HCT116 (cell line): ENCODE measurements at regions not wholly inside any gene's neighbourhood (a gene's known extent, or its start where the extent isn't known, plus 50 kb on each side); places are given as distances from the start of the nearest gene placed in this dataset.

Source experiments
- ATAC-seq: fragments of 200-7000 bp; cut with Tn5 transposase; 2 replicates; pipeline ENCODE4 v1.9.1; 2020; ENCODE audit warnings: mild to moderate bottlenecking, moderate library complexity
- BruUV-seq: library from RNA; stranded (reverse); fragments of 400-500 nt; replicated peaks from 2 replicates; lab custom pipeline; 2021; lab: Mats Ljungman, UMichigan
- CTCF ChIA-PET: fragments of 300-600 bp; sonication (Branson Sonifier 250); formaldehyde crosslinking; loops from one replicate; lab custom pipeline; 2021; ENCODE audit warnings: antibody characterized with exemption; lab: Charles Lee
- POLR2A ChIA-PET: fragments of 300-600, 350-600 bp; sonication (Branson Sonifier 250); formaldehyde crosslinking; loops from one replicate; lab custom pipeline; 2021; ENCODE audit warnings: antibody characterized with exemption; lab: Charles Lee
- RAD21 ChIA-PET, 2 experiments: fragments of 300-600 bp; sonication (Branson Sonifier 250); formaldehyde crosslinking; loops; one replicate each; lab custom pipeline; 2023; ENCODE audit warnings: low total read pairs in 2 of 2; ENCODE audit not compliant: uncharacterized antibody in 2 of 2, unreplicated experiment in 2 of 2, low non-redundant PET in 1 of 2; lab: Charles Lee
- DNase-seq: peaks from one replicate; pipeline ENCODE4 v3.0.0-alpha.2; 2010; ENCODE audit warnings: low read depth, low spot score
- H2AFZ ChIP-seq: fragments of 200-600 bp; shearing (Covaris generic), sonication (generic); 2 replicates; pipeline ENCODE4 v1.6.1; 2017; ENCODE audit warnings: low read depth, mixed run types, mixed read lengths, antibody characterized with exemption, low read length; ENCODE audit not compliant: poor library complexity, severe bottlenecking
- H3K27ac ChIP-seq: 2 replicates; pipeline ENCODE4 v1.5.1; 2012; ENCODE audit warnings: low read depth, low read length
- H3K27me3 ChIP-seq: fragments of 200-600 bp; sonication (generic); 2 replicates; pipeline ENCODE4 v1.6.1; 2016; ENCODE audit warnings: mixed run types, low read length, mixed read lengths; ENCODE audit not compliant: insufficient read depth
- H3K36me3 ChIP-seq, 2 experiments: fragments of 200-500 bp in 1 of 2; fragments of 200-600 bp in 1 of 2; sonication (Bioruptor generic) in 1 of 2; sonication (generic) in 1 of 2; 2 replicates each; pipeline versions ENCODE4 v1.5.1 to v1.6.1; 2014 to 2016; ENCODE audit warnings: low read length in 2 of 2, inconsistent platforms in 1 of 2, mixed read lengths in 1 of 2, mixed run types in 1 of 2; ENCODE audit not compliant: insufficient read depth in 2 of 2, control insufficient read depth in 1 of 2
- H3K4me1 ChIP-seq, 2 experiments: fragments of 200-600 bp in 1 of 2; sonication (generic) in 1 of 2; 2 replicates each; pipeline versions ENCODE4 v1.5.1 to v1.6.1; 2012 to 2017; ENCODE audit warnings: low read length in 2 of 2, inconsistent platforms in 1 of 2, mild to moderate bottlenecking in 1 of 2, mixed read lengths in 1 of 2, mixed run types in 1 of 2, moderate library complexity in 1 of 2; ENCODE audit not compliant: insufficient read depth in 2 of 2, control insufficient read depth in 1 of 2
- H3K4me2 ChIP-seq: fragments of 200-600 bp; sonication (generic); 2 replicates; pipeline ENCODE4 v1.6.1; 2017; ENCODE audit warnings: mixed run types, low read length, mixed read lengths
- H3K4me3 ChIP-seq, 2 experiments: fragments of 200-600 bp in 1 of 2; sonication (generic) in 1 of 2; replicated peaks in 1 of 2; 2 replicates each; pipeline ENCODE4 v1.5.1; 2011 to 2016; ENCODE audit warnings: low read length in 2 of 2, control low read depth in 1 of 2, low read depth in 1 of 2, mild to moderate bottlenecking in 1 of 2, mixed read lengths in 1 of 2, mixed run types in 1 of 2
- H3K79me2 ChIP-seq: fragments of 200-600 bp; sonication (generic); 2 replicates; pipeline ENCODE4 v1.6.1; 2017; ENCODE audit warnings: mild to moderate bottlenecking, mixed run types, low read length, moderate library complexity, mixed read lengths; ENCODE audit not compliant: insufficient read depth
- H3K9ac ChIP-seq: fragments of 200-600 bp; sonication (generic); 2 replicates; pipeline ENCODE4 v1.6.1; 2016; ENCODE audit warnings: low read length, mixed read lengths
- H3K9me2 ChIP-seq: fragments of 200-600 bp; sonication (generic), shearing (Covaris generic); 2 replicates; pipeline ENCODE4 v1.6.1; 2017; ENCODE audit warnings: mixed run types, mild to moderate bottlenecking, moderate library complexity; ENCODE audit not compliant: insufficient read depth
- H3K9me3 ChIP-seq, 2 experiments: fragments of 200-500 bp in 1 of 2; fragments of 200-600 bp in 1 of 2; sonication (Bioruptor generic) in 1 of 2; sonication (generic) in 1 of 2; 2 replicates each; pipeline ENCODE4 v1.6.1; 2014 to 2017; ENCODE audit warnings: low read length in 2 of 2, mixed read lengths in 2 of 2, inconsistent platforms in 1 of 2, low read depth in 1 of 2, mild to moderate bottlenecking in 1 of 2, mixed run types in 1 of 2, moderate library complexity in 1 of 2; ENCODE audit not compliant: control insufficient read depth in 1 of 2, insufficient read depth in 1 of 2
- H4K20me1 ChIP-seq: fragments of 200-600 bp; sonication (generic), shearing (Covaris generic); 2 replicates; pipeline ENCODE4 v1.6.1; 2017; ENCODE audit warnings: mixed run types, mild to moderate bottlenecking, moderate library complexity; ENCODE audit not compliant: insufficient read depth
- ATF3 ChIP-seq: IDR thresholded peaks from 2 replicates; pipeline ENCODE4 v1.6.1; 2012
- CBX3 ChIP-seq: IDR thresholded peaks from 2 replicates; pipeline ENCODE4 v1.6.1; 2012; ENCODE audit warnings: low read depth
- CEBPB ChIP-seq: IDR thresholded peaks from 2 replicates; pipeline ENCODE4 v1.6.1; 2012; ENCODE audit warnings: low read depth
- CTCF ChIP-seq, 3 experiments: fragments of 200-600 bp in 1 of 3; sonication (generic) in 1 of 3; IDR thresholded peaks in 2 of 3; conservative IDR thresholded peaks in 1 of 3; 2 replicates each; pipeline ENCODE4 v1.5.1; 2012 to 2017; ENCODE audit warnings: low read depth in 2 of 3, low read length in 2 of 3, antibody characterized with exemption in 1 of 3, borderline replicate concordance in 1 of 3, control low read depth in 1 of 3, mild to moderate bottlenecking in 1 of 3, mixed read lengths in 1 of 3, mixed run types in 1 of 3, moderate library complexity in 1 of 3; ENCODE audit not compliant: insufficient read depth in 1 of 3
- EGR1 ChIP-seq: IDR thresholded peaks from 2 replicates; pipeline ENCODE4 v1.6.1; 2012; ENCODE audit warnings: low read depth
- ELF1 ChIP-seq: IDR thresholded peaks from 2 replicates; pipeline ENCODE4 v1.6.1; 2012; ENCODE audit warnings: low read depth, borderline replicate concordance
- EZH2 ChIP-seq: fragments of 200-600 bp; sonication (generic); IDR thresholded peaks from 2 replicates; pipeline ENCODE4 v1.6.1; 2017; ENCODE audit warnings: antibody characterized with exemption, mixed run types
- EZH2phosphoT487 ChIP-seq: fragments of 200-600 bp; IDR thresholded peaks from 2 replicates; pipeline ENCODE4 v1.6.1; 2018; ENCODE audit warnings: antibody characterized with exemption, borderline replicate concordance
- FOSL1 ChIP-seq: IDR thresholded peaks from 2 replicates; pipeline ENCODE4 v1.6.1; 2012; ENCODE audit warnings: low read depth
- JUND ChIP-seq: IDR thresholded peaks from 2 replicates; pipeline ENCODE4 v1.6.1; 2012
- MAX ChIP-seq: IDR thresholded peaks from 2 replicates; pipeline ENCODE4 v1.6.1; 2012
- POLR2A ChIP-seq: IDR thresholded peaks from 2 replicates; pipeline ENCODE4 v1.7.0; 2011; ENCODE audit warnings: borderline replicate concordance; ENCODE audit not compliant: insufficient read depth, insufficient read length; ENCODE audit errors: extremely low read depth
- POLR2AphosphoS5 ChIP-seq: IDR thresholded peaks from 2 replicates; pipeline ENCODE4 v1.6.1; 2011; ENCODE audit warnings: mild to moderate bottlenecking, low read depth, low read length, moderate library complexity
- RAD21 ChIP-seq: IDR thresholded peaks from 2 replicates; pipeline ENCODE4 v1.6.1; 2012; ENCODE audit warnings: low read depth, mild to moderate bottlenecking
- REST ChIP-seq: IDR thresholded peaks from 2 replicates; pipeline ENCODE4 v1.6.1; 2012; ENCODE audit warnings: low read depth
- SIN3A ChIP-seq: IDR thresholded peaks from 2 replicates; pipeline ENCODE4 v1.6.1; 2012; ENCODE audit warnings: low read depth
- SRF ChIP-seq: IDR thresholded peaks from 2 replicates; pipeline ENCODE4 v1.6.1; 2012; ENCODE audit warnings: low read depth
- TCF7L2 ChIP-seq: IDR thresholded peaks from 2 replicates; pipeline ENCODE4 v1.7.0; 2011; ENCODE audit warnings: borderline replicate concordance, inconsistent platforms; ENCODE audit not compliant: insufficient read depth, insufficient read length; ENCODE audit errors: extremely low read depth
- YY1 ChIP-seq: IDR thresholded peaks from 2 replicates; pipeline ENCODE4 v1.6.1; 2011; ENCODE audit warnings: low read length, low read depth, moderate library complexity, mild to moderate bottlenecking; ENCODE audit not compliant: insufficient replicate concordance; ENCODE audit errors: extremely low read depth
- ZFX ChIP-seq: fragments of 450-650 bp; IDR thresholded peaks from 2 replicates; pipeline ENCODE4 v1.6.1; 2017
- intact Hi-C: fragments of 100-400 bp; cut with micrococcal nuclease; formaldehyde crosslinking; loops from 2 replicates; pipeline ENCODE4 v1.10.0; 2022

- Histone ChIP-seq H3K9me3 (peaks cover 0 to 8% of the 10 kb centered on the region in 2 experiments; a peak in 1 of 4 replicates), H3K4me2 (no peak overlapping the region), H3K9me2 (no peaks in the 10 kb centered on the region), H3K79me2 (no peaks in the 10 kb centered on the region), H3K27me3 (no peaks in the 10 kb centered on the region), H3K4me3 (no peak overlapping the region), H3K36me3 (no peaks in the 10 kb centered on the region), H3K27ac (no peak overlapping the region), H3K9ac (no peak overlapping the region), H4K20me1 (no peaks in the 10 kb centered on the region), H2AFZ (no peak overlapping the region), H3K4me1 (no peaks in the 10 kb centered on the region)
- no TSS peak for BruUV-seq
- TF ChIP-seq EGR1 (no peak), TCF7L2 (no peak), MAX (no peak), YY1 (no peak), POLR2A (no peak), CEBPB (no peak), CTCF (IDR thresholded peaks at IDR 0.05 in 2 of 3, conservative IDR thresholded peaks at IDR 0.05 in 1 of 3; ENCODE audit: borderline replicate concordance in 1 of 3, insufficient read depth in 1 of 3, low read depth in 2 of 3, low read length in 2 of 3) (no peak), EZH2 (no peak), EZH2phosphoT487 (no peak), ATF3 (no peak), REST (no peak), FOSL1 (no peak), JUND (no peak), POLR2AphosphoS5 (no peak), RAD21 (no peak), SIN3A (no peak), ZFX (no peak), ELF1 (no peak), SRF (no peak), CBX3 (no peak)
- intact Hi-C loops: no loop called here
- RAD21 ChIA-PET: no interaction called here
- ATAC-seq (no peak), DNase-seq (no peak)
- POLR2A ChIA-PET: no interaction called here
- CTCF ChIA-PET: no interaction called here
Measured at GRCh38 chr10:55627501-55628051, 733.5 kb downstream of the ZWINT start.
